H1 (cell line): ENCODE measurements at regions not wholly inside any gene's neighbourhood (a gene's known extent, or its start where the extent isn't known, plus 50 kb on each side); places are given as distances from the start of the nearest gene placed in this dataset.

ENCODE experiments used
- CTCF ChIA-PET: fragments of 300-600 bp; sonication (Branson Sonifier 250); formaldehyde crosslinking; loops from one replicate; lab custom pipeline; 2021; ENCODE audit not compliant: partially characterized antibody; lab: Charles Lee
- POLR2A ChIA-PET: fragments of 300-600 bp; sonication (Branson Sonifier 250); formaldehyde crosslinking; loops from one replicate; lab custom pipeline; 2021; ENCODE audit warnings: inconsistent platforms; ENCODE audit not compliant: partially characterized antibody; lab: Charles Lee
- DNase-seq, 2 experiments: peaks; one replicate each; pipeline versions ENCODE4 v3.0.0 to v3.0.0-alpha.2; 2010 to 2022; ENCODE audit warnings: low spot score in 2 of 2, low read depth in 1 of 2, mixed read lengths in 1 of 2
- FAIRE-seq: peaks from 2 replicates; lab custom pipeline; 2011; peaks lifted over from hg19 to GRCh38; lab: Jason Lieb, UNC
- H2AFZ ChIP-seq: 2 replicates; pipeline ENCODE4 v1.8.1; 2012; ENCODE audit warnings: low read length, inconsistent platforms
- H2AK5ac ChIP-seq: 2 replicates; pipeline ENCODE4 v1.6.1; 2013; ENCODE audit warnings: low read depth, low read length
- H2BK120ac ChIP-seq: replicated peaks from 2 replicates; pipeline ENCODE3; 2013; ENCODE audit warnings: low read depth, low read length, inconsistent platforms
- H2BK12ac ChIP-seq: 2 replicates; pipeline ENCODE4 v1.6.1; 2013; ENCODE audit warnings: low read depth, low read length
- H2BK15ac ChIP-seq: 2 replicates; pipeline ENCODE4 v1.6.1; 2013; ENCODE audit warnings: low read length
- H2BK20ac ChIP-seq: 2 replicates; pipeline ENCODE4 v1.6.1; 2013; ENCODE audit warnings: low read length
- H2BK5ac ChIP-seq: 2 replicates; pipeline ENCODE4 v1.6.1; 2013; ENCODE audit warnings: low read depth, low read length
- H3K14ac ChIP-seq: 2 replicates; pipeline ENCODE4 v1.6.1; 2013; ENCODE audit warnings: inconsistent platforms; ENCODE audit not compliant: insufficient read length
- H3K18ac ChIP-seq: 2 replicates; pipeline ENCODE4 v1.6.1; 2013; ENCODE audit warnings: low read length; ENCODE audit errors: extremely low read depth
- H3K23ac ChIP-seq: 2 replicates; pipeline ENCODE4 v1.6.1; 2013; ENCODE audit warnings: inconsistent platforms; ENCODE audit not compliant: insufficient read length
- H3K23me2 ChIP-seq: 2 replicates; pipeline ENCODE4 v1.6.1; 2013; ENCODE audit warnings: low read depth, low read length
- H3K27ac ChIP-seq: 2 replicates; pipeline ENCODE4 v1.6.1; 2011; ENCODE audit warnings: low read depth, low read length, inconsistent platforms
- H3K27me3 ChIP-seq, 4 experiments: replicated peaks in 1 of 4; 1 replicate in 1 of 4; 2 replicates in 3 of 4; pipeline versions ENCODE4 v1.6.1 to v1.8.1; 2011 to 2013; ENCODE audit warnings: low read length in 3 of 4, mild to moderate bottlenecking in 3 of 4, inconsistent platforms in 2 of 4, mixed read lengths in 2 of 4, moderate library complexity in 1 of 4; ENCODE audit not compliant: control insufficient read depth in 3 of 4, insufficient read depth in 3 of 4; ENCODE audit errors: extremely low read depth in 1 of 4
- H3K36me3 ChIP-seq, 4 experiments: 2 replicates each; pipeline versions ENCODE4 v1.6.1 to v1.8.1; 2011 to 2013; ENCODE audit warnings: mild to moderate bottlenecking in 4 of 4, low read length in 3 of 4, moderate library complexity in 2 of 4, control low read depth in 1 of 4, inconsistent platforms in 1 of 4; ENCODE audit not compliant: insufficient read depth in 4 of 4, control insufficient read depth in 2 of 4
- H3K4ac ChIP-seq: replicated peaks from 2 replicates; pipeline ENCODE3; 2013; ENCODE audit warnings: low read length, low read depth, mixed read lengths, inconsistent platforms; ENCODE audit not compliant: insufficient read length
- H3K4me1 ChIP-seq, 4 experiments: replicated peaks in 1 of 4; 1 replicate in 1 of 4; 2 replicates in 3 of 4; pipeline versions ENCODE4 v1.6.1 to v1.8.1; 2011 to 2013; ENCODE audit warnings: low read length in 3 of 4, inconsistent platforms in 2 of 4, mixed read lengths in 1 of 4; ENCODE audit not compliant: insufficient read depth in 4 of 4, control insufficient read depth in 3 of 4
- H3K4me2 ChIP-seq, 2 experiments: 2 replicates each; pipeline versions ENCODE4 v1.6.1 to v1.8.1; 2011 to 2013; ENCODE audit warnings: low read depth in 2 of 2, low read length in 2 of 2, control low read depth in 1 of 2, inconsistent platforms in 1 of 2, mild to moderate bottlenecking in 1 of 2; ENCODE audit not compliant: insufficient read depth in 1 of 2
- H3K4me3 ChIP-seq, 4 experiments: fragments of 200-600, 300-600 bp in 1 of 4; sonication (generic), shearing (Covaris generic), sonication (Bioruptor Twin) in 1 of 4; 2 replicates each; pipeline versions ENCODE4 v1.5.1 to v1.8.1; 2011 to 2016; ENCODE audit warnings: low read length in 4 of 4, low read depth in 3 of 4, control low read depth in 2 of 4, inconsistent platforms in 2 of 4, mild to moderate bottlenecking in 2 of 4, mixed read lengths in 1 of 4, moderate library complexity in 1 of 4; ENCODE audit not compliant: insufficient read depth in 2 of 4; ENCODE audit errors: extremely low read depth in 1 of 4
- H3K56ac ChIP-seq: replicated peaks from 2 replicates; pipeline ENCODE3; 2013; ENCODE audit warnings: low read depth, mild to moderate bottlenecking, mixed read lengths, low read length, inconsistent platforms; ENCODE audit not compliant: insufficient read length
- H3K79me1 ChIP-seq: 2 replicates; pipeline ENCODE4 v1.6.1; 2013; ENCODE audit warnings: low read depth, low read length, control low read depth
- H3K79me2 ChIP-seq, 2 experiments: 2 replicates each; pipeline versions ENCODE4 v1.6.1 to v1.8.1; 2012 to 2013; ENCODE audit warnings: low read length in 2 of 2, mild to moderate bottlenecking in 2 of 2, inconsistent platforms in 1 of 2; ENCODE audit not compliant: insufficient read depth in 2 of 2, control insufficient read depth in 1 of 2
- H3K9ac ChIP-seq, 4 experiments: replicated peaks in 1 of 4; 1 replicate in 1 of 4; 2 replicates in 3 of 4; pipeline versions ENCODE4 v1.6.1 to v1.8.1; 2011 to 2013; ENCODE audit warnings: low read depth in 3 of 4, low read length in 3 of 4, control low read depth in 2 of 4, mild to moderate bottlenecking in 2 of 4, moderate library complexity in 2 of 4, inconsistent platforms in 1 of 4; ENCODE audit errors: extremely low read depth in 1 of 4
- H3K9me3 ChIP-seq, 2 experiments: 2 replicates each; pipeline versions ENCODE4 v1.6.1 to v1.8.1; 2012 to 2013; ENCODE audit warnings: mild to moderate bottlenecking in 2 of 2, moderate library complexity in 2 of 2, control low read depth in 1 of 2, inconsistent platforms in 1 of 2, low read depth in 1 of 2, low read length in 1 of 2, mixed read lengths in 1 of 2; ENCODE audit not compliant: insufficient read depth in 2 of 2
- H4K20me1 ChIP-seq, 2 experiments: replicated peaks in 1 of 2; 2 replicates each; pipeline versions ENCODE3 to v1.8.1; 2011 to 2013; ENCODE audit warnings: inconsistent platforms in 2 of 2, low read length in 2 of 2, mild to moderate bottlenecking in 1 of 2; ENCODE audit not compliant: insufficient read depth in 2 of 2, control insufficient read depth in 1 of 2
- H4K5ac ChIP-seq: 2 replicates; pipeline ENCODE4 v1.6.1; 2013; ENCODE audit warnings: low read length, low read depth, mixed read lengths, inconsistent platforms; ENCODE audit not compliant: insufficient read length
- H4K8ac ChIP-seq: 2 replicates; pipeline ENCODE4 v1.8.0; 2013; ENCODE audit warnings: mild to moderate bottlenecking, moderate library complexity, low read length, inconsistent platforms; ENCODE audit not compliant: insufficient read depth; ENCODE audit errors: extremely low read depth
- H4K91ac ChIP-seq: replicated peaks from 2 replicates; pipeline ENCODE3; 2013; ENCODE audit warnings: low read length, mixed read lengths, inconsistent platforms; ENCODE audit not compliant: insufficient read length
- FOSL1 ChIP-seq: IDR thresholded peaks from 2 replicates; pipeline ENCODE4 v1.6.1; 2011; ENCODE audit warnings: mild to moderate bottlenecking, low read depth, low read length, moderate library complexity; ENCODE audit not compliant: insufficient read depth
- KDM4A ChIP-seq: IDR thresholded peaks from one replicate; pipeline ENCODE4 v1.7.1; 2012; ENCODE audit warnings: low read depth, mild to moderate bottlenecking, moderate library complexity, low read length, inconsistent platforms; ENCODE audit not compliant: severe bottlenecking
- KDM5A ChIP-seq: fragments of 200-600 bp; IDR thresholded peaks from 2 replicates; pipeline ENCODE4 v1.7.1; 2012; ENCODE audit warnings: mild to moderate bottlenecking, low read length, inconsistent platforms, mixed read lengths
- SP2 ChIP-seq: IDR thresholded peaks from 2 replicates; pipeline ENCODE4 v1.6.1; 2012; ENCODE audit warnings: mild to moderate bottlenecking, low read length, inconsistent platforms
- SUZ12 ChIP-seq: fragments of 200-600 bp; sonication (generic); IDR thresholded peaks from 2 replicates; pipeline ENCODE4 v1.6.1; 2012; ENCODE audit warnings: mild to moderate bottlenecking, inconsistent platforms, low read length, moderate library complexity, mixed read lengths
- TEAD4 ChIP-seq: IDR thresholded peaks from 2 replicates; pipeline ENCODE4 v1.6.1; 2012; ENCODE audit warnings: low read depth, low read length, inconsistent platforms, mixed read lengths
- YY1 ChIP-seq: IDR thresholded peaks from 2 replicates; pipeline ENCODE4 v1.6.1; 2011; ENCODE audit warnings: low read depth, mild to moderate bottlenecking, low read length
- WGBS, 2 experiments: shearing (Covaris generic) in 1 of 2; methylation state at CpG; one replicate each; pipeline versions ENCODE4 v1.1.6 to v1.1.7; 2013 to 2015; ENCODE audit warnings: low lambda C conversion rate in 2 of 2, mixed read lengths in 2 of 2, inconsistent platforms in 1 of 2, low coverage in 1 of 2, missing lambda C conversion rate in 1 of 2; ENCODE audit not compliant: insufficient replicate concordance in 2 of 2, insufficient coverage in 1 of 2, insufficient read length in 1 of 2; ENCODE audit errors: extremely low coverage in 1 of 2, missing lambda C conversion rate in 1 of 2; 5-methylcytosine and 5-hydroxymethylcytosine counted together

DNA sequence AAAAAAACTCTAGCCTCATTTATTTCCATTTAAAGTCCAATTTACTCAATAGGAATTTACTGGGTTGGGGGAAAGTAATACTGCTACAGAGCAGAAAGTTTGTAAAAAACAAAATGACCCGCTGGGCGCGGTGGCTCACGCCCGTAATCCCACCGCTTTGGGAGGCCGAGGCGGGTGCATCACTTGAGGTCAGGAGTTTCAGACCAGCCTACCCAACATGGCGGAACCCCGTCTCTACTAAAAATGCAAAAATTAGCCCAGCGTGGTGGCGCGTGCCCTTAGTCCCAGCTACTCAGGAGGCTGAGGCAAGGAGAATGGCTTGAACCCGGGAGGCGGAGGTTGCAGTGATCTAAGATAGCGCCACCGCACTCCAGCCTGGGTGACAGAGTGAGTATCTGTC, 745.6 kb downstream of the SLITRK1 start:
- H2AFZ ChIP-seq = no peak overlapping the region
- TF ChIP-seq TEAD4 = no peak
- TF ChIP-seq KDM4A = no peak
- no peak for TF ChIP-seq YY1
- no peak for TF ChIP-seq FOSL1
- TF ChIP-seq KDM5A = no peak
- no peak for TF ChIP-seq SP2
- TF ChIP-seq SUZ12 = no peak
- H2BK20ac ChIP-seq = no peak overlapping the region
- H3K27ac ChIP-seq = no peak overlapping the region
- H4K5ac ChIP-seq = no peak overlapping the region
- no peak overlapping the region for H3K23ac ChIP-seq
- H3K4me2 ChIP-seq = no peak overlapping the region
- WGBS, 2 experiments = 93% methylated on average over 17 of the region's 17 CpGs; no CpG with 5 or more reads in 1 of the 2 experiments
- H3K4me3 ChIP-seq = no peak overlapping the region
- H2BK120ac ChIP-seq = no peak overlapping the region
- no peak overlapping the region for H4K91ac ChIP-seq
- no peaks in the 10 kb centered on the region for H4K20me1 ChIP-seq
- H3K9ac ChIP-seq = no peak overlapping the region
- H3K27me3 ChIP-seq = no peaks in the 10 kb centered on the region
- no peak overlapping the region for H2BK5ac ChIP-seq
- no peak for FAIRE-seq
- H3K4me1 ChIP-seq = no peaks in the 10 kb centered on the region
- H2BK15ac ChIP-seq = no peak overlapping the region
- H3K23me2 ChIP-seq = no peaks in the 10 kb centered on the region
- H3K4ac ChIP-seq = no peak overlapping the region
- H3K18ac ChIP-seq = no peak overlapping the region
- ChIA-PET CTCF (interaction anchor here (1.2 kb wide), 1 partner anchor 67 kb away, joined by 3 read pairs; no protein-coding TSS in a partner anchor), POLR2A (no interaction called here)
- no peak overlapping the region for H2AK5ac ChIP-seq
- H3K79me1 ChIP-seq = no peaks in the 10 kb centered on the region
- no peak overlapping the region for H4K8ac ChIP-seq
- no peak for DNase-seq
- H3K14ac ChIP-seq = no peak overlapping the region
- H3K56ac ChIP-seq = no peak overlapping the region
- H3K9me3 ChIP-seq = peaks cover 0 to 4% of the 10 kb centered on the region in 2 experiments; a peak in 2 of 4 replicates
- H2BK12ac ChIP-seq = no peak overlapping the region
- no peaks in the 10 kb centered on the region for H3K36me3 ChIP-seq
- H3K79me2 ChIP-seq = no peaks in the 10 kb centered on the region
